ENCODE measurements at regions not wholly inside any gene's neighbourhood (a gene's known extent, or its start where the extent isn't known, plus 50 kb on each side); places are given as distances from the start of the nearest gene placed in this dataset.

DNA sequence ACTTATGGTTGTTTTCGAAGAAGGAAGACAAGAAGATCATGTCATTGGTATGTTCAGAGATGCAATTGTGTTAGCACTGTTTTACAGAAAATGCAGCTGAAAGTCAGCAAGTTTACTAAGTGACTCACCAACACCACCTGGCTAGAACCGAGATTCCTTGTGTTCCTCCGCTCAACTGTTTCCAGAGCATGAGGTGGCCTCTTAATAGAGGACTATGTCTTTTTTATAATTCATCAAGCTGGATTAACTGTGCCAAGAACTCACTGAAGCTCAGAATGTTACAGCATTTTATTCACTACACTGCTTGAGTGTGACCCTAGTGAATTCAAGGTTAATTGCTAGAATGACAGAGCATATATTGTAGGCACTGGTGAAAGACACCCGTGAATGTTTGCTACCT lies 1573.5 kb upstream of the TENM3 start:
- TF ChIP-seq POLR2AphosphoS5 (IDR thresholded peaks at IDR 0.05; ENCODE audit: low read depth, low read length) (no peak), TAF1 (IDR thresholded peaks at IDR 0.05; ENCODE audit: borderline replicate concordance, low read depth, low read length) (no peak)
